ENCODE measurements at regions not wholly inside any gene's neighbourhood (a gene's known extent, or its start where the extent isn't known, plus 50 kb on each side); places are given as distances from the start of the nearest gene placed in this dataset.

GRCh38 chr10:47071891-47072290 lies 160.7 kb downstream of the PTPN20 start:
- no peak for TF ChIP-seq CTCF (conservative IDR thresholded peaks at IDR 0.05)
- no peak for TF ChIP-seq EZH2 (IDR thresholded peaks at IDR 0.05; ENCODE audit: low read depth)
